Dendritic cell treated with granulocyte-macrophage colony-stimulating factor and Interleukin-4, amounts not matched to agents 40 ng/mL and 50 ng/mL, for 4 days (primary cell): ENCODE measurements at regions not wholly inside any gene's neighbourhood (a gene's known extent, or its start where the extent isn't known, plus 50 kb on each side); places are given as distances from the start of the nearest gene placed in this dataset.

ENCODE experiments used
- H3K27ac Mint-ChIP-seq: one replicate; pipeline ENCODE4 v1.8.0; 2022; ENCODE audit warnings: mild to moderate bottlenecking, mixed read lengths
- H3K27me3 Mint-ChIP-seq: one replicate; pipeline ENCODE4 v1.8.0; 2022; ENCODE audit warnings: mild to moderate bottlenecking, mixed read lengths
- H3K36me3 Mint-ChIP-seq: one replicate; pipeline ENCODE4 v1.8.0; 2022; ENCODE audit warnings: low read depth, mixed read lengths
- H3K4me1 Mint-ChIP-seq: one replicate; pipeline ENCODE4 v1.8.0; 2022; ENCODE audit warnings: low read depth, mixed read lengths
- H3K4me3 Mint-ChIP-seq: one replicate; pipeline ENCODE4 v1.8.0; 2022; ENCODE audit warnings: mild to moderate bottlenecking, moderate library complexity, mixed read lengths
- H3K9me3 Mint-ChIP-seq: one replicate; pipeline ENCODE4 v1.8.0; 2022; ENCODE audit warnings: mixed read lengths
- intact Hi-C: fragments of 100-400 bp; cut with micrococcal nuclease; formaldehyde crosslinking; loops from one replicate; pipeline ENCODE4 v1.15.0; 2022

GRCh38 chr4:66863481-66863880 is 681.8 kb downstream of the CENPC start:
- no peaks in the 10 kb centered on the region for H3K27me3 Mint-ChIP-seq
- intact Hi-C loops, result no loop called here
- no peaks in the 10 kb centered on the region for H3K4me1 Mint-ChIP-seq
- H3K9me3 Mint-ChIP-seq, result peaks cover 9% of the 10 kb centered on the region
- H3K36me3 Mint-ChIP-seq, result no peaks in the 10 kb centered on the region
- H3K4me3 Mint-ChIP-seq, result no peak overlapping the region
- H3K27ac Mint-ChIP-seq, result no peak overlapping the region

DNA sequence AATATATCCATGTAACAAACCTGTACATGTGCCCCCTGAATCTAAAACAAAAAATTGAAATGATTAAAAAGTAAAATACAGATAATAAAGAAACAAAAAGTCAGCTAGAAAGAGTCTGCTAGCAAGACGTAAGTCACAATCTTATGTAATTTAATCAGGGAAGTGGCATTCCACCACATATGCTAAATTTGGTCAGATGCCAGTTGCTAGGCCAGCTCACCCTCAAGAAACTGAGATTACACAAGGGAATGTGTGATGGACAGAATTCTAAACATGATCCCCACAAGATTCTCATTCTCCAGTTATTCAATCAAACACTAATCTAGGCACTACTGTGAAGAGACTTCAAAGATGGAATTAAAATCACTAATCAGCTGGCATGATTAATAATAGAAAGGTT is 689.3 kb downstream of the CENPC start:
- Mint-ChIP-seq H3K9me3 (peaks cover 4% of the 10 kb centered on the region), H3K36me3 (no peaks in the 10 kb centered on the region), H3K27ac (no peak overlapping the region), H3K4me3 (no peak overlapping the region), H3K4me1 (no peaks in the 10 kb centered on the region), H3K27me3 (peaks cover 2% of the 10 kb centered on the region)
- intact Hi-C loops, result no loop called here

DNA sequence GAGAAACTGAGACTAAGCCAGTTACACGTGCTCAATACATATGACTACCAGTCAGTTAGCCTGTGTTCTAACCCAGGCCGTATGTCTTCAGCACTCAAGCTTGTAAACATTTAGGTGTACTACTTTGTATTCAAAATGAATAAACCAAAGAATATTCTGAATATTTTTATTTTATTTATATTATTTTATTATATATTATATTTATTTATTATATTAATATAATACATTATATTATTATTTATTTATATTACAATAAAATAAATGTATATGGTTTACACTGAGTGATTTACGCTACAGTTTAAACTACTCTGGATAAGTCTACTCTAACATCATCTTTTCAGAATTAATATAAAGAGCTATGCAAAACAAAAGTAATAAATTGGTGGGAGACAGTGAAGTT is 691.5 kb downstream of the CENPC start:
- H3K9me3 Mint-ChIP-seq, result no peaks in the 10 kb centered on the region
- no peaks in the 10 kb centered on the region for H3K4me1 Mint-ChIP-seq
- H3K27ac Mint-ChIP-seq, result no peak overlapping the region
- intact Hi-C loops, result no loop called here
- H3K4me3 Mint-ChIP-seq, result no peak overlapping the region
- H3K36me3 Mint-ChIP-seq, result no peaks in the 10 kb centered on the region
- H3K27me3 Mint-ChIP-seq, result peaks cover 2% of the 10 kb centered on the region

- peaks cover 2% of the 10 kb centered on the region for H3K27me3 Mint-ChIP-seq
- H3K36me3 Mint-ChIP-seq, result no peaks in the 10 kb centered on the region
- no peak overlapping the region for H3K27ac Mint-ChIP-seq
- no peaks in the 10 kb centered on the region for H3K4me1 Mint-ChIP-seq
- H3K9me3 Mint-ChIP-seq, result no peaks in the 10 kb centered on the region
- no peak overlapping the region for H3K4me3 Mint-ChIP-seq
- intact Hi-C loops, result no loop called here
These were observed 692.5 kb downstream of the CENPC start for GRCh38 chr4:66852843-66853242.

- intact Hi-C loops, result no loop called here
- H3K36me3 Mint-ChIP-seq, result no peaks in the 10 kb centered on the region
These were observed 695.7 kb downstream of the CENPC start for GRCh38 chr4:66849596-66849995.

GRCh38 chr4:66842724-66843088 is 702.6 kb downstream of the CENPC start:
- H3K36me3 Mint-ChIP-seq, result no peaks in the 10 kb centered on the region
- H3K9me3 Mint-ChIP-seq, result no peaks in the 10 kb centered on the region

More at GRCh38 chr4:66849596-66849995, 695.7 kb downstream of the CENPC start:
- no peaks in the 10 kb centered on the region for H3K9me3 Mint-ChIP-seq
- H3K27ac Mint-ChIP-seq, result no peak overlapping the region
- no peak overlapping the region for H3K4me3 Mint-ChIP-seq
- no peaks in the 10 kb centered on the region for H3K27me3 Mint-ChIP-seq
- no peaks in the 10 kb centered on the region for H3K4me1 Mint-ChIP-seq

GRCh38 chr4:66842026-66842723 is 703.1 kb downstream of the CENPC start:
- Mint-ChIP-seq H3K4me1 (no peaks in the 10 kb centered on the region), H3K27ac (no peak overlapping the region), H3K4me3 (no peak overlapping the region)

More at GRCh38 chr4:66842724-66843088, 702.6 kb downstream of the CENPC start:
- H3K27me3 Mint-ChIP-seq, result no peaks in the 10 kb centered on the region
- no peaks in the 10 kb centered on the region for H3K4me1 Mint-ChIP-seq
- H3K4me3 Mint-ChIP-seq, result no peak overlapping the region
- intact Hi-C loops, result no loop called here
- H3K27ac Mint-ChIP-seq, result no peak overlapping the region

GRCh38 chr4:66840178-66840577 is 705.1 kb downstream of the CENPC start:
- Mint-ChIP-seq H3K36me3 (no peaks in the 10 kb centered on the region), H3K4me1 (no peaks in the 10 kb centered on the region), H3K4me3 (no peak overlapping the region), H3K9me3 (peaks cover 2% of the 10 kb centered on the region), H3K27me3 (no peaks in the 10 kb centered on the region), H3K27ac (no peak overlapping the region)
- intact Hi-C loops, result no loop called here

More at GRCh38 chr4:66842026-66842723, 703.1 kb downstream of the CENPC start:
- intact Hi-C loops, result no loop called here
- Mint-ChIP-seq H3K27me3 (no peaks in the 10 kb centered on the region), H3K9me3 (no peaks in the 10 kb centered on the region), H3K36me3 (no peaks in the 10 kb centered on the region)

GRCh38 chr4:66837279-66837922 is 707.9 kb downstream of the CENPC start:
- Mint-ChIP-seq H3K27ac (no peak overlapping the region), H3K4me3 (no peak overlapping the region), H3K36me3 (no peaks in the 10 kb centered on the region), H3K9me3 (peaks cover 8% of the 10 kb centered on the region), H3K27me3 (no peaks in the 10 kb centered on the region), H3K4me1 (no peaks in the 10 kb centered on the region)
- intact Hi-C loops, result no loop called here

- H3K4me1 Mint-ChIP-seq, result no peaks in the 10 kb centered on the region
- no peaks in the 10 kb centered on the region for H3K27me3 Mint-ChIP-seq
- no peaks in the 10 kb centered on the region for H3K36me3 Mint-ChIP-seq
- intact Hi-C loops, result no loop called here
- no peaks in the 10 kb centered on the region for H3K9me3 Mint-ChIP-seq
- no peak overlapping the region for H3K4me3 Mint-ChIP-seq
- H3K27ac Mint-ChIP-seq, result no peak overlapping the region
These were observed 716.0 kb downstream of the CENPC start for GRCh38 chr4:66829310-66829709.

- no peaks in the 10 kb centered on the region for H3K27me3 Mint-ChIP-seq
These were observed 724.6 kb downstream of the CENPC start for GRCh38 chr4:66820681-66821080.

GRCh38 chr4:66814277-66814676 is 731.0 kb downstream of the CENPC start:
- H3K4me1 Mint-ChIP-seq, result no peaks in the 10 kb centered on the region
- intact Hi-C loops, result no loop called here
- H3K36me3 Mint-ChIP-seq, result no peaks in the 10 kb centered on the region
- H3K27ac Mint-ChIP-seq, result no peak overlapping the region
- H3K9me3 Mint-ChIP-seq, result no peaks in the 10 kb centered on the region
- no peak overlapping the region for H3K4me3 Mint-ChIP-seq
- H3K27me3 Mint-ChIP-seq, result no peaks in the 10 kb centered on the region

More at GRCh38 chr4:66820681-66821080, 724.6 kb downstream of the CENPC start:
- intact Hi-C loops, result no loop called here
- no peaks in the 10 kb centered on the region for H3K9me3 Mint-ChIP-seq
- H3K4me3 Mint-ChIP-seq, result no peak overlapping the region
- H3K27ac Mint-ChIP-seq, result no peak overlapping the region
- H3K36me3 Mint-ChIP-seq, result no peaks in the 10 kb centered on the region
- no peaks in the 10 kb centered on the region for H3K4me1 Mint-ChIP-seq

DNA sequence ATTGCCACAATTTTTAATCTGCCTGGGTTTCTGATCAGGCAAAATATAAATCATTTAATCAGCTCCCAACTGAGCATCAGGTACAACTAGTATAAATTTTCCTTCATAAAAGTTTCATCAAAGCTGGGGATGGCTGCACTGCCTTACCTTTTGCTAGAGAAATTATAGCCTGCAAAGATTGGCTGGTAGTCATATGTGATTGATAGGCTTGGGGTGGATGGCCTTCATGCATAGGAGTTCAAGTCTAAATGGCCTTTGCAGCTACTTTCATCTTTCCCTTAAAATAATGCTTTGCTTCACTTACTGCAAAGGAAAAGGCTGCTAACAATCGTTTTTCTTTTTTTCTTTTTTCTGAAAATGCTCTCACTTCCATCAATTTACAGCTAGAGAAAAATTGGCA is 739.7 kb downstream of the CENPC start:
- intact Hi-C loops, result no loop called here
- Mint-ChIP-seq H3K27ac (no peak overlapping the region), H3K4me1 (no peaks in the 10 kb centered on the region), H3K4me3 (no peak overlapping the region), H3K36me3 (no peaks in the 10 kb centered on the region), H3K9me3 (no peaks in the 10 kb centered on the region), H3K27me3 (no peaks in the 10 kb centered on the region)

- intact Hi-C loops, result no loop called here
- Mint-ChIP-seq H3K9me3 (no peaks in the 10 kb centered on the region), H3K27ac (no peak overlapping the region), H3K4me3 (no peak overlapping the region), H3K27me3 (no peaks in the 10 kb centered on the region), H3K36me3 (no peaks in the 10 kb centered on the region), H3K4me1 (no peaks in the 10 kb centered on the region)
These were observed 740.3 kb downstream of the CENPC start for GRCh38 chr4:66804979-66805378.

- Mint-ChIP-seq H3K27me3 (no peaks in the 10 kb centered on the region), H3K36me3 (no peaks in the 10 kb centered on the region), H3K9me3 (no peaks in the 10 kb centered on the region), H3K4me1 (no peaks in the 10 kb centered on the region), H3K4me3 (no peak overlapping the region), H3K27ac (no peak overlapping the region)
- intact Hi-C loops, result no loop called here
These were observed 747.7 kb downstream of the CENPC start for GRCh38 chr4:66797608-66798007.
